AG20443 (cell line): ENCODE measurements at regions not wholly inside any gene's neighbourhood (a gene's known extent, or its start where the extent isn't known, plus 50 kb on each side); places are given as distances from the start of the nearest gene placed in this dataset.
A peak's percentile ranks its signal among the peaks of the same experiment; 100 is the strongest.
"Not testable (repeated sequence)": the region's sequence is repeated elsewhere in the genome, so short reads cannot be mapped to it uniquely, and the experiment has no call there.

Experiments
- DNase-seq: peaks from one replicate; pipeline ENCODE4 v3.0.0; 2012; ENCODE audit warnings: low spot score, mixed read lengths

- DNase-seq: not testable (repeated sequence)
Observed at GRCh38 chr5:34561581-34561980, 94.5 kb upstream of the RAI14 start.

- no peak for DNase-seq
Observed at GRCh38 chr5:34562791-34563190, 93.3 kb upstream of the RAI14 start.

- no peak for DNase-seq
Observed at GRCh38 chr5:34563269-34563668, 92.9 kb upstream of the RAI14 start.

GRCh38 chr5:34563931-34564709, 92.0 kb upstream of the RAI14 start:
- DNase-seq: no peak

DNA sequence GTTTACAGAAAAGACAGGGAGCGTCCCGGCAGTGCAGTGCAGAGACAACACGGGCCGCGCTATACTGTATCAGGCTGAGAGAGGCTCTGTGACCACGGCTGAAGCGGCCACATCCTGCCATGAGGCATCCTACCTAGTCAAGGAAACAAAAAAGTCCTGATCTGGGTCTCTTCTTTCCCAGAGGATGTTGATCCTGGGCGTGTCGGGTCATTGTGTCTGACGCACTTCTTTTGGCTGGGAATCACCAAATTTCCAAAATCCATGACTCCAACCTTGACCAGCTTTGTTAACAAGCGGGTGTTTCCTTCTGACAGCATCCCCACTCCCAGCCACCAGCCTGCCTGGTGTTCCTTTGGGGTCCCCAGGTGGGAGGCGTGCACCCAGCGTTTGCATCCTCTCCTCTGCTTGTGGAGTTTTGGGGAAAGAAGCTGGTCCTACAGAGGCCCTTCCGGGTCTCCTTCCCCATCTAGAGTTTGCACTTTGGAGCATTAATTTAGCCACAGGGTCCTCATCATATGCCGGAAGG, 91.4 kb upstream of the RAI14 start:
- no peak for DNase-seq

- no peak for DNase-seq
Observed at GRCh38 chr5:34570143-34570542, 86.0 kb upstream of the RAI14 start.

DNA sequence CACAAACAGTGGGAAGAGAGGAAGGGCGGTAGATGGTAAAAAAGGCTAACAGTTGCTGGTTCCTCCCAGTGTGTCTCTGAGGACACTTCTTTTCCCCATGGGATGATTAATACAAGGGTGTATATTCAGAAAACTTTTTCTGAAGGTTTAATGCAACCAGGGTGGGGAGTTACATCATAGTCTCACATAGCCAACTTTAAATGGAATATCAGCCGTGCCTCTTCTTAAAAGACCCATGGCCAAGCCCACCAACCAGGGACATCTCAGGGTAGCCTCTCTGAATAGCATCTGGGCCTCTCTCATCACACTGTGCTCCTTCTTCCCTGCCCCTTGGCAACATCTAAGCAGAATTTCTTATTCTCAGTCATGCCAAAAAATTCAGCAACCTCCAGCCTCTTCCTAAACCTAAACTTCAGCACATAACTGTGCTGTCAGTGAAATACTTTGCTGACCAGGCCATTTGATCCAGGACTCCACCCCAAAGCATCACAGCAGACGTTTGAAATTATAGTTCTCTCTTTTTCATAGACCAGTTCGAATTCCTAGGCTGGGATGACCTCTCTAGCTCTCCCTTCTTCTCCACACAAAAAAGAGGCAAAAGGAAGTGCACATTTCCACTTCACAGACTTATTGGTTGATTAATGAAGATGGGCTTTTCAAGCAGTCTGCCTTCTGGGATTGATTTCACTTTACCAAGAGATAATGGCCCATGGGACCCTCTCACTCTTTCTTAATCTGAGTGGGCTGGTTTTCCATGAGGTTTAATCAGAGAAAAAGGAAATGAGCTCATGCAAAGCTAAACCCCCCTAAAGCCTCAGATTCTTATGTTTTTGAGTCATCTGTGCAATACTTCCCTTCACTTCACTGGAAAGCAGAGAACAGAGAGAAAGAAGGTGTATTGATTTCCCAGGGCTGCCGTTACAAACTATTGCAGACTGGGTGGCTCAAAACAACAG, 85.1 kb upstream of the RAI14 start:
- peak; percentile 82 for DNase-seq

- peak; percentile 52 for DNase-seq
Observed at GRCh38 chr5:34571677-34572041, 84.5 kb upstream of the RAI14 start.

GRCh38 chr5:34574936-34575467, 81.1 kb upstream of the RAI14 start:
- DNase-seq: no peak

DNA sequence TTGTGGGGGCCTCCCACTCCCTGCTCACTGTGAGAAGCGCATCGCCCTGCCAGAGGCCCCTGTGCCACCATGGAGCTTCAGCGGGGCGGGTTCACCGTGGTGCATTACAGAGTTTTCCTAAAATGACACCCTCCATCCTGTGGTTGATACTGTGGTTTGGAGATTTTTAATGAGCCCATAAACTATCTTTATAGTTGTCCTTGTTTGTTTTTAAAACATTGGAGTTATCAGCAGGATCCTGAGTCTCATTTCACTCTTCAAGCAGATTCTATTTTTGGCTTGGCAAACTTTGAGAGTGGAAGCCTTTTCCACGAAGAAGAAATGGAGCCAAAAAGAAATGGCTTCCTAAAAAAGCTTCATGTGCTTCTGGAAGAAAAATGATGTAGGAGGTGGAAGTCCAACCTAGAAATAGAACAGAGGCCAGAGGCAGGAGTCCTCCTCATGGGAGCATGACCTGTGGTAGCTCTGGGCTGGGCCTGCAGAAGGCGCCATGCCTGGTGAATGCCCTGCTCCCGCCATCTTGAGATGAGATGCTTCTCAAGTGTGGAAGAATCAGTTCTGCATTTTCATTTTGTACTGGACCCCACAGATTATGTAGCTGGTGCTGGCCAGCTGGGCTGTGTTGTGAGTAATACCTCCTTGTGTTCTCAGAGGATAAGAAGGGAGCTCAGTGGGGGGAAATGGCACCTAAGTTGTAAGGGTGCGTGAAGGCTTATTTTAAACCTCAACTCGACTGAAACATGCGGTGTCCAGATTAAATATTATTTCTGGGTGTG, 79.0 kb upstream of the RAI14 start:
- no peak for DNase-seq

GRCh38 chr5:34578962-34579361, 77.2 kb upstream of the RAI14 start:
- no peak for DNase-seq

GRCh38 chr5:34580983-34581382, 75.1 kb upstream of the RAI14 start:
- DNase-seq: no peak

DNA sequence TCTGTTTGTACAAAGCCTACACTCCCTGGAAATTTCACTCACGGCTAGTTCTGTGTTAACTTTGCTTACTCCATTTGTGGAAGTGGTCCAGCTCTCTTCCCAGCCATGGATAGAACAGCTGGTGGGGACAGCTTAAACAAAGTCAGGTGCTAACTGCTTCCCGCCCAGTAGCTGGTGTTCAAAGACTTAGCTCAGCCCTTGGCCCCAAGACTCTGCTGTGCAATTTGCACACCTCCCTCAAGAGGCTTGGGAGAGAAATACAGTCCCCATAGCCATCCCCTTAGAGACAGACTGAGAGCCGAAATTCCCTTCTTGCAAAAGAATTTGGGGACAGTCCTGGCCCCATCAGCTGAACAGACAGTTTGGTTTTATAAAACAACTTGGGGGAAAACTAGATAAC, 73.8 kb upstream of the RAI14 start:
- no peak for DNase-seq

- DNase-seq: no peak
Observed at GRCh38 chr5:34583167-34583566, 73.0 kb upstream of the RAI14 start.

GRCh38 chr5:34584165-34584564, 72.0 kb upstream of the RAI14 start:
- DNase-seq: no peak

- DNase-seq: no peak
Observed at GRCh38 chr5:34585601-34586104, 70.5 kb upstream of the RAI14 start.

DNA sequence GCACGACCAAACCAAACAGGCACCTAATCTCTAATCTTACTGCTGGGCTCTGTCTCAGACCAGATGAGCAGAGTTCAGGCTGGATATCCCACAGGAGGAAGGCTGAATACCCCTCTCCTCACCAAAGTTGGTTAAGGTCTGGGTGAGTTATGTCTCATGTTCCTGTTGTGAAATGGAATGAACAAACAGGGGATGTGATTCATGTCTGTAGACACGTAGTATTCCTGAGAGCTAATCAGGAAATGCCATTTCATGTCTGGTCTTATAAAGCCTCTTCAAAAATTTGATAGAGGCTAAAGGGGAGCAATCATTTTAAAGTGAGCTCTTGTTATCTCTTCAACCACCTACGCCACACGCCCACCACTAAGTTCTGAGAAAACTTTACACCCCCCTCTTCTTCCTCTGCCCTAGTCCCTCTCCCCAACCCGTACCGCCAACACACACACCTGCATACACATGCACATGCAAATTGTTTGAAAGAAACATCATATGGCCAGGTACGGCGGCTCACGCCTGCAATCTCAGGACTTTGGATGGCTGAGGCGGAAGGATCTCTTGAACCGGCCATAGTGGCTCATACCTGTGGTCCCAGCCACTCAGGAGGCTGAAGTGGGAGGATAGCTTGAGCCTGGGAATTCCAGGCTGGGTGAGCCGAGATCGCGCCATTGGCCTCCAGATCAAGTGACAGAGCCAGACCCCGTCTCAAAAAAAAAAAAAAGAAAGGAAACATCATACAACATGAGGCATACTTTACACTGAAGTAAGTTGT, 69.8 kb upstream of the RAI14 start:
- peak; percentile 73 for DNase-seq

DNA sequence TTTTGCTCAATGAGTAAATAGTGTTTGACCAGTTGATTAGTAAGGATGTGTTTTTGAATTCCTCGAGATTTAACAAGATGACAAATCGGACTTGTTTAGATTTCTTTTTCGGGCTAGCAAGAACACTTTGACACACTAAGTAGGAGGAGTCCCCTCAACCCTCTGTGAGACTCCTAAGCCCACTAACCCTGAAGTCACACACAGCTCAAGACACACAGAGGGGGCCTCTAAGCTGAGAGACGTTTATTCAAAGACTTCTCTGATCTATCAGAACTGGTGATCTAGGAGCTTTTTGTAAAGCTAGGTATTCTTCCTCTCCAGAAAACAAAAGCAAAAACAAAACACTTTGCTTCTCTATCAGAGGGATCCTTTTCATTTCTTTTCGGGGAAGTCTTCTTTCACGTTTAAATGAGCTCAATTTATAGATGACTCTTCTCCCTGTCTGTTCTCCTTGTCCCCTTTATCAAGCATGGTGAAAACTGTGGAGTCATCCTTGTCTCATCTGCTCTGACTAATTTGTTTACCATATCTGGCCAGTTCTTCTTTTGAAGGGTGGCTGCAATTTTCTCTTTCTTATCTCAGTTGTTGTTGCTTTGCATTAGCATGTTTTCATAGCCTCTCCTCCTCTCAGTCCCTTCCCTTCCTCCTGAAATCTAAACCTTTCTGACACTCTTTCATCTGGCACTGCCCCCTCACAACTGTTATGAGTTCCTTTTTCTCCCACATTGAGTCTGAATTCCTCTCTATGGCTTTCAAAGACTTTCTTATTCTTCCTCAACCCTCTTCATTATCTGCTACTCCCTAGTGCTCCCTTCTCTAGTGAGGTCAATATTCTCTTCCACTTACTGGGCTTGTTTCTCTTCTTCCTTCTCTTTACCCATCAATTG, 68.5 kb upstream of the RAI14 start:
- peak; percentile 48 for DNase-seq

GRCh38 chr5:34589832-34590231, 66.3 kb upstream of the RAI14 start:
- DNase-seq: no peak

DNA sequence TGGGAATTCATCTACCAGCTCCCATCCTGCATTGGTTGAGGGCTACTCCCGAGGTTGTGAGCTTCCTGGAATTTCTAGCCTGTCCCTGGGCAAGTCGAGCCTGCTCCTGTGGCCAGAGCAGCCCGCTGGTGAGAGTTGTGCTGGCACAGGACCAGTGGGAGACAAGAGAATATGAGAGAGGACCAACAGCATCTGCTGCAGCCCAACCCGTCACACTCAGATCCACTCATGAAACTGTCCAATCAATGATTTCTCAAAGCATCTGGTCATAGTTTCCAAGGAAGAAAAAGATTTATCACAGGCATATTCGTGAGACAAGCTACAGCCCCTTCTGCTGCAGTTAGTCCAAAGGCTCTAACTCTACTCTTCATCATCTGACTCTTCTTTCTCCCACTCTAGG, 64.4 kb upstream of the RAI14 start:
- no peak for DNase-seq
